ENCODE measurements at regions not wholly inside any gene's neighbourhood (a gene's known extent, or its start where the extent isn't known, plus 50 kb on each side); places are given as distances from the start of the nearest gene placed in this dataset.

- no peak for FAIRE-seq
Observed at GRCh38 chr9:23638837-23639426, 187.1 kb downstream of the ELAVL2 start.

More at GRCh38 chr9:23638837-23639426, 187.1 kb downstream of the ELAVL2 start:
- peak; percentile 31 for DNase-seq (ENCODE audit: low spot score)

Data from urothelium cell line (cell line).